Adrenal gland (tissue), 5 donors: ENCODE measurements at regions not wholly inside any gene's neighbourhood (a gene's known extent, or its start where the extent isn't known, plus 50 kb on each side); places are given as distances from the start of the nearest gene placed in this dataset.

Experiments
- CTCF ChIP-seq, 6 experiments: fragments of 450-650 bp in 4 of 6; fragments of 200-600 bp in 2 of 6; sonication (generic) in 1 of 6; IDR thresholded peaks; 1 replicate in 5 of 6; 2 replicates in 1 of 6; pipeline versions ENCODE4 v1.5.1 to v1.8.0; 2016 to 2021; ENCODE audit warnings: antibody characterized with exemption in 6 of 6, mild to moderate bottlenecking in 2 of 6, moderate library complexity in 1 of 6
- POLR2A ChIP-seq, 2 donors: fragments of 450-650 bp; IDR thresholded peaks; one replicate each; pipeline ENCODE4 v1.6.1; 2017; ENCODE audit warnings: antibody characterized with exemption in 2 of 2, mild to moderate bottlenecking in 2 of 2, moderate library complexity in 1 of 2
- donor health status: DM: no; HTN: no; CAD: no.

DNA sequence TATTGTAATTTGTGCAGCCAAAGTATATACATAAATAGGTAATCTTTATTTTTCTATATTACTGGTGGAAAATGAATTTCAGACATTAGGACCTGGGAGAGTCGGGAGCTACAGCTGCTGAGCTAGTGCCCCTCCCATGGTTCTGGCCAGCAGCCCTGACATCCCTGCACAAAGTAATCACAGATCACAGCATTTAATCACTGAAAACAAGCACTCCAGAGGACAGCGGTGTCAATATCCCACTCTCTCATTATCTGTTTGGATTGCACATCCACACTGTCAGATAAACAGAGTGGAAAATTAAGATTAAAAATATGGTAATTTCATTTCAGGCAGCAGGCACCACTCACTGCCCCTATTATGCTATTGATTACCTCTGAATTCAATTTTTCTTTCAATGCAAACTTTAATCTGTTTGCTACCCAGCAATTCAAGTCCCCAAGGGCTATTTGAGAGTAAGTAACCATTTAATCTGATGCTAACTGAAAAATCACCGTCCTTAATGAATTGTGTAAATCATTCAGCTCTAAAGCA, 254.1 kb upstream of the SOX21 start:
- TF ChIP-seq CTCF (IDR thresholded peaks at IDR 0.05) (no peak), POLR2A (IDR thresholded peaks at IDR 0.05) (no peak)
